OCI-LY7 (cell line): ENCODE measurements at regions not wholly inside any gene's neighbourhood (a gene's known extent, or its start where the extent isn't known, plus 50 kb on each side); places are given as distances from the start of the nearest gene placed in this dataset.

Experiments
- EZH2phosphoT487 ChIP-seq: fragments of 200-600 bp; sonication (generic); IDR thresholded peaks from 2 replicates; pipeline ENCODE4 v1.6.1; 2018; ENCODE audit warnings: low read depth, borderline replicate concordance, mild to moderate bottlenecking, mixed run types, antibody characterized with exemption, low read length, moderate library complexity, mixed read lengths
- TF ChIP-seq, protein P1 (sequence below): fragments of 200-600 bp; sonication (generic); conservative IDR thresholded peaks from 2 replicates; pipeline ENCODE4 v1.5.1; 2014; ENCODE audit warnings: mild to moderate bottlenecking, antibody characterized with exemption, low read length, moderate library complexity, mixed read lengths

DNA sequence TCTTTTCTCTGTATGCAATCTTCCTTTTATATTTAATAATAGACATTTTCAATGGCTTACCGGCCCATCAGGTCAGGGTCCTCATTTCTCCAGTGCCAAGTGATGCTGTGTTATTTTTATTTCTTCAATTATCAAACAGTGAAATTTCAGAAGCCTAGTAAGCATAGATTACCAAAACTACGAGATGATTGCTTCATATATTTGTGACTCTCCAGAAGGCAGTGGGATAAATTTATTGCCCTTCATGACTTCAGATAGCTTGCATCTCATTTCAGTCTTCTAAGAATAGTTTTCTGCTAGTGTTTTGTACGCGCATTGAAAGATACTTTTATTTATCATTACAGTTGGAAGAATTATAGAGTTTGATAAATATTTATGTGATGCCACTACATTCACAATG, 139.6 kb downstream of the FAT3 start:
- TF ChIP-seq, protein P1, sequence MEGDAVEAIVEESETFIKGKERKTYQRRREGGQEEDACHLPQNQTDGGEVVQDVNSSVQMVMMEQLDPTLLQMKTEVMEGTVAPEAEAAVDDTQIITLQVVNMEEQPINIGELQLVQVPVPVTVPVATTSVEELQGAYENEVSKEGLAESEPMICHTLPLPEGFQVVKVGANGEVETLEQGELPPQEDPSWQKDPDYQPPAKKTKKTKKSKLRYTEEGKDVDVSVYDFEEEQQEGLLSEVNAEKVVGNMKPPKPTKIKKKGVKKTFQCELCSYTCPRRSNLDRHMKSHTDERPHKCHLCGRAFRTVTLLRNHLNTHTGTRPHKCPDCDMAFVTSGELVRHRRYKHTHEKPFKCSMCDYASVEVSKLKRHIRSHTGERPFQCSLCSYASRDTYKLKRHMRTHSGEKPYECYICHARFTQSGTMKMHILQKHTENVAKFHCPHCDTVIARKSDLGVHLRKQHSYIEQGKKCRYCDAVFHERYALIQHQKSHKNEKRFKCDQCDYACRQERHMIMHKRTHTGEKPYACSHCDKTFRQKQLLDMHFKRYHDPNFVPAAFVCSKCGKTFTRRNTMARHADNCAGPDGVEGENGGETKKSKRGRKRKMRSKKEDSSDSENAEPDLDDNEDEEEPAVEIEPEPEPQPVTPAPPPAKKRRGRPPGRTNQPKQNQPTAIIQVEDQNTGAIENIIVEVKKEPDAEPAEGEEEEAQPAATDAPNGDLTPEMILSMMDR, result no peak
- no peak for TF ChIP-seq EZH2phosphoT487
